Small intestine (tissue), 7 donors: ENCODE measurements at regions not wholly inside any gene's neighbourhood (a gene's known extent, or its start where the extent isn't known, plus 50 kb on each side); places are given as distances from the start of the nearest gene placed in this dataset.
"Not testable (repeated sequence)": the region's sequence is repeated elsewhere in the genome, so short reads cannot be mapped to it uniquely, and the experiment has no call there.

Source experiments
- DNase-seq, 2 donors: peaks; one replicate each; pipeline versions ENCODE4 v3.0.0 to v3.0.0-alpha.2; 2013
- FAIRE-seq: peaks from 2 replicates; lab custom pipeline; 2012; peaks lifted over from hg19 to GRCh38; lab: Jason Lieb, UNC
- H3K27ac ChIP-seq, 3 donors: one replicate each; pipeline ENCODE4 v1.5.1; 2013; ENCODE audit warnings: low read length in 2 of 3, mild to moderate bottlenecking in 2 of 3, control low read depth in 1 of 3, inconsistent platforms in 1 of 3, low read depth in 1 of 3, moderate library complexity in 1 of 3
- H3K27me3 ChIP-seq, 3 donors: one replicate each; pipeline ENCODE4 v1.6.1; 2013; ENCODE audit warnings: low read length in 3 of 3, inconsistent platforms in 1 of 3; ENCODE audit not compliant: control insufficient read depth in 3 of 3, insufficient read depth in 3 of 3
- H3K36me3 ChIP-seq, 3 donors: one replicate each; pipeline ENCODE4 v1.6.1; 2013; ENCODE audit warnings: low read length in 3 of 3, inconsistent platforms in 1 of 3, low read depth in 1 of 3, mild to moderate bottlenecking in 1 of 3, moderate library complexity in 1 of 3; ENCODE audit not compliant: control insufficient read depth in 3 of 3, insufficient read depth in 2 of 3
- H3K4me1 ChIP-seq, 3 donors: one replicate each; pipeline ENCODE4 v1.6.1; 2013; ENCODE audit warnings: low read length in 2 of 3, inconsistent platforms in 1 of 3, low read depth in 1 of 3, mild to moderate bottlenecking in 1 of 3, moderate library complexity in 1 of 3; ENCODE audit not compliant: control insufficient read depth in 3 of 3, insufficient read depth in 2 of 3
- H3K4me3 ChIP-seq, 3 donors: one replicate each; pipeline ENCODE4 v1.5.1; 2013; ENCODE audit warnings: low read length in 3 of 3, control low read depth in 1 of 3, inconsistent platforms in 1 of 3, low read depth in 1 of 3, mild to moderate bottlenecking in 1 of 3, moderate library complexity in 1 of 3
- H3K9me3 ChIP-seq, 2 donors: one replicate each; pipeline ENCODE4 v1.6.1; 2013; ENCODE audit warnings: low read depth in 1 of 2, low read length in 1 of 2; ENCODE audit not compliant: control insufficient read depth in 2 of 2, insufficient read depth in 1 of 2
- WGBS, 3 donors: extraction: QIAGEN DNeasy Blood & Tissue Kit; methylation state at CpG; one replicate each; pipeline ENCODE4 v1.1.7; 2013; 5-methylcytosine and 5-hydroxymethylcytosine counted together
- donor health status: healthy with polysubstance abuse.
- donor health status: control.
- donor health status: control.
- donor health status: Bipolar disorder and iron deficiency.
- donor health status: healthy.

DNA sequence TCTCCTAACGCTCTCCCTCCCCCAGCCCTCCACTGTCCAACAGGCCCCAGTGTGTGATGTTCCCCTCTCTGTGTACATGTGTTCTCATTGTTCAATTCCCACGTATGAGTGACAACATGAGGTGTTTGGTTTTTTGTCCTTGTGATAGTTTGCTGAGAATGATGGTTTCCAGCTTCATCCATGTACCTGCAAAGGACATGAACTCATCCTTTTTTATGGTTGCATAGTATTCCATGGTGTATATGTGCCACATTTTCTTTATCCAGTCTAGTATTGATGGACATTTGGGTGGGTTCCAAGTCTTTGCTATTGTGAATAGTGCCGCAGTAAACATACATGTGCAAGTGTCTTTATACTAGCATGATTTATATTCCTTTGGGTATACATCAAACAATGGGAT lies 347.4 kb downstream of the MAGEE1 start:
- FAIRE-seq, H3K36me3 ChIP-seq, H3K9me3 ChIP-seq, H3K4me3 ChIP-seq, H3K27me3 ChIP-seq, H3K27ac ChIP-seq, DNase-seq, H3K4me1 ChIP-seq: not testable (repeated sequence)
- WGBS, 3 donors = 76 to 86% (median 83%) methylated on average over 3 of the region's 3 CpGs

GRCh38 chrX:76796311-76796710 lies 368.8 kb downstream of the MAGEE1 start:
- 76 to 94% (median 79%) methylated on average over 2 of the region's 2 CpGs for WGBS, 3 donors
- no peak overlapping the region for H3K27ac ChIP-seq
- DNase-seq (no peak), FAIRE-seq (no peak)
- H3K27me3 ChIP-seq = no peaks in the 10 kb centered on the region
- no peak overlapping the region for H3K4me3 ChIP-seq
- no peaks in the 10 kb centered on the region for H3K4me1 ChIP-seq
- H3K9me3 ChIP-seq = peaks cover 0 to 23% of the 10 kb centered on the region in 2 donors
- H3K36me3 ChIP-seq = no peaks in the 10 kb centered on the region

DNA sequence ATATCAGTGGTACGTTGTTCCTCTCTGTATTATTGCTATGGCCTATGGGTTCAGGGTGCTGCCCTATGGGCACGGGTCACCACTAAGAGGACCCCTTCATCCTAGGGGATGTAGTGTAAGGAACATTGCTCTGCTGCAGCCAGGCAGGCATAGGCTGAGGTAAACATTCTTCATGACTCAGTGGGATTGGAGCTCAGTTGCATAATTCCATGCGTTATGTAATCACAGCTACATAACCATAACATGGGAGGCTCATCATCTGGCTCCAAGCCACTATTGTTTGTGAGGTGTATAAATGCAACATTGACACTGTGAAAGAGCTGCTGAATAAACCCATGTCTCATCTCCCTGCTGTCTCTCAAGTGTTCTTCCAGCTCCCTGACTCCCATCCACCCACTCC lies 375.2 kb downstream of the MAGEE1 start:
- no peaks in the 10 kb centered on the region for H3K4me1 ChIP-seq
- H3K36me3 ChIP-seq = no peaks in the 10 kb centered on the region
- H3K27me3 ChIP-seq = no peaks in the 10 kb centered on the region
- no peak overlapping the region for H3K4me3 ChIP-seq
- DNase-seq = no peak
- peaks cover 0 to 29% of the 10 kb centered on the region in 2 donors for H3K9me3 ChIP-seq
- 82 to 87% (median 82%) methylated on average over 3 of the region's 3 CpGs for WGBS, 3 donors
- no peak overlapping the region for H3K27ac ChIP-seq
- FAIRE-seq = no peak

- FAIRE-seq = no peak
- Histone ChIP-seq H3K4me1 (no peaks in the 10 kb centered on the region), H3K27ac (no peak overlapping the region)
Observed at GRCh38 chrX:76815754-76816153, 388.2 kb downstream of the MAGEE1 start.

DNA sequence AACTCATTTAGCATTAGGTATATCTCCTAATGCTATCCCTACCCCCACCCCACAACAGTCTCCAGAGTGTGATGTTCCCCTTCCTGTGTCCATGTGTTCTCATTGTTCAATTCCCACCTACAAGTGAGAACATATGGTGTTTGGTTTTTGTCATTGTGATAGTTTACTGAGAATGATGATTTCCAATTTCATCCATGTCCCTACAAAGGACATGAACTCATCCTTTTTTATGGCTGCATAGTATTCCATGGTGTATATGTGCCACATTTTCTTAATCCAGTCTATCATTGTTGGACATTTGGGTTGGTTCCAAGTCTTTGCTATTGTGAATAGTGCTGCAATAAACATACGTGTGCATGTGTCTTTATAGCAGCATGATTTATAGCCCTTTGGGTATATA lies 389.8 kb downstream of the MAGEE1 start:
- H3K4me1 ChIP-seq, H3K4me3 ChIP-seq, H3K36me3 ChIP-seq, FAIRE-seq, H3K27ac ChIP-seq, H3K9me3 ChIP-seq, H3K27me3 ChIP-seq, DNase-seq: not testable (repeated sequence)
- no CpG with 5 or more reads among the region's 1 CpG for WGBS, 3 donors

More at GRCh38 chrX:76815754-76816153, 388.2 kb downstream of the MAGEE1 start:
- Histone ChIP-seq H3K27me3 (no peaks in the 10 kb centered on the region), H3K36me3 (no peaks in the 10 kb centered on the region), H3K9me3 (no peaks in the 10 kb centered on the region), H3K4me3 (no peak overlapping the region)
- DNase-seq = no peak
- 71 to 88% (median 83%) methylated on average over 3 of the region's 3 CpGs for whole genome bisulfite sequencing, 3 donors

GRCh38 chrX:76821276-76821675 lies 393.8 kb downstream of the MAGEE1 start:
- Histone ChIP-seq H3K4me1 (no peaks in the 10 kb centered on the region), H3K9me3 (peaks cover 0 to 5% of the 10 kb centered on the region in 2 donors), H3K4me3 (no peak overlapping the region), H3K27me3 (no peaks in the 10 kb centered on the region), H3K36me3 (no peaks in the 10 kb centered on the region), H3K27ac (no peak overlapping the region)
- FAIRE-seq = no peak
- DNase-seq = no peak
- WGBS, 3 donors = 88 to 100% (median 92%) methylated on average over 1 of the region's 1 CpG

GRCh38 chrX:76827672-76828071 lies 400.2 kb downstream of the MAGEE1 start:
- Histone ChIP-seq H3K27me3 (no peaks in the 10 kb centered on the region), H3K4me3 (no peak overlapping the region), H3K9me3 (no peaks in the 10 kb centered on the region), H3K27ac (no peak overlapping the region), H3K36me3 (no peaks in the 10 kb centered on the region), H3K4me1 (no peaks in the 10 kb centered on the region)
- WGBS, 3 donors = 21 to 74% (median 58%) methylated on average over 1 of the region's 1 CpG
- FAIRE-seq (no peak), DNase-seq (no peak)

GRCh38 chrX:76840902-76841301 lies 413.4 kb downstream of the MAGEE1 start:
- not testable (repeated sequence) for H3K4me1 ChIP-seq, DNase-seq, H3K27me3 ChIP-seq, H3K36me3 ChIP-seq, H3K4me3 ChIP-seq, H3K27ac ChIP-seq, H3K9me3 ChIP-seq, FAIRE-seq
- 29 to 63% (median 41%) methylated on average over 7 to 16 of the region's 16 CpGs for WGBS, 3 donors

DNA sequence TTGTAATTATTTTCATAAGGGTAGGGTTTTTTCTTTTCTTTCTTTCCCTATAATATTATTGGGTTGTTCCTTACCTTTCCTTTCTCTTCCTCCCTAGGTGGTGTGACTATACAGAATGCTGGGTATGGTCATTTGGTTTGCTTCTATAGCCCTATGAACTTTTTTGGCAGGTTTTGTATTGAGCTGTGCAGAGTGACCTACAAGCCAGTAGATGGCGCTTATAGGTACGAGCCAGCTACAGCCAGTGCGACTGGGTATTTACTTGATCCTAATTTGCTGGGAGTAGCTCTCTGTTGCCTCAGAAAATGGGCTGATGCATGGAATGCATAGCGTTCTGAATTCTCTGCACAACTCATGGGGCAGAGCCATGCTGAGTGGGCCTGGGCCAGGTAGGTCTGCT lies 423.3 kb downstream of the MAGEE1 start:
- no peak overlapping the region for H3K4me3 ChIP-seq
- no peak for FAIRE-seq

More for the DNA sequence above, 423.3 kb downstream of the MAGEE1 start:
- Histone ChIP-seq H3K27me3 (no peaks in the 10 kb centered on the region), H3K36me3 (no peaks in the 10 kb centered on the region), H3K4me1 (no peaks in the 10 kb centered on the region), H3K27ac (no peak overlapping the region), H3K9me3 (peaks cover 3 to 21% of the 10 kb centered on the region in 2 donors)
- DNase-seq = no peak
- WGBS, 3 donors = 22 to 60% (median 36%) methylated on average over 4 of the region's 4 CpGs
